ENCODE measurements at regions not wholly inside any gene's neighbourhood (a gene's known extent, or its start where the extent isn't known, plus 50 kb on each side); places are given as distances from the start of the nearest gene placed in this dataset.

DNA sequence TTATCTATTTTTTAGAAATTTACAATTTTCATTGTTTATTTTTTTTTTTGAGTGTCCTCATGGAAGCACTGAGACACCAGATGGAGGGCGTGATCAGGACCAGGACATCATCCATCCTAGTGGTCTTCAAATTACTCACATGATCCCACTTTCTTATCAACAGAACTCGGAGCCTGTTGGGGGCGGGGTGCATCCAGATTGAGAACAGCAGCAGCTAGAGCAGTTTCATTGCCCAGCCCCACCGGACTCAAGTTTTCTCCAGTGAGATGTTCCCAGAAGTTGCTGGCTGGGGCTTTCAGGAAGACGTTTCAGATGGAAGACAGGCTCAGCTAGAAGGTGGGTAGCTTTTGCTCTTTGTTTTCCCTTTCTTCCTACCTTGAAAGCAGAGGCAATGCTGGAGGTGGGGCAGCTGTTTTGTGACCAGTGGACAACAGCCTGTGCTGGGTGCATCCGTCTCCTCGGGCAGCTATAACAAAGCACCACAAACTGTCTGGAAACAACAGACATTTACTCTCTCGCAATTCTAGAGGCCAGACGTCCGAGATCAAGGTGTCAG is 562.1 kb downstream of the TBC1D22A start:
- H3K36me3 ChIP-seq (ENCODE audit: low read length), result no peaks in the 10 kb centered on the region
- no peak for TF ChIP-seq EZH2phosphoT487 (conservative IDR thresholded peaks at IDR 0.05; ENCODE audit: low read length)
- TF ChIP-seq CTCF (IDR thresholded peaks at IDR 0.05; ENCODE audit: insufficient read depth, low read length, poor library complexity, severe bottlenecking), result no peak
- H3K79me2 ChIP-seq (ENCODE audit: insufficient read depth, low read length), result no peaks in the 10 kb centered on the region
- H3K9me3 ChIP-seq (ENCODE audit: insufficient read depth, low read length), result 0 out of 2 replicates have a peak, but pooled peaks cover 5% of the 10 kb centered on the region
- H3K4me2 ChIP-seq (ENCODE audit: low read depth, low read length, poor library complexity, severe bottlenecking), result no peak overlapping the region
- H3F3A ChIP-seq (ENCODE audit: insufficient read depth), result no peaks in the 10 kb centered on the region
- H3K4me3 ChIP-seq (ENCODE audit: insufficient read depth, low read length, poor library complexity, severe bottlenecking), result no peak overlapping the region
- H3K9ac ChIP-seq (ENCODE audit: low read length), result no peak overlapping the region
- H4K20me1 ChIP-seq (ENCODE audit: low read depth, low read length), result no peaks in the 10 kb centered on the region
- no peaks in the 10 kb centered on the region for H3K9me2 ChIP-seq (replicated peaks; ENCODE audit: insufficient read depth, low read length)
- no peak overlapping the region for H2AFZ ChIP-seq (ENCODE audit: low read depth, low read length, severe bottlenecking)
- H3K27me3 ChIP-seq (ENCODE audit: low read length), result no peaks in the 10 kb centered on the region
- H3K27ac ChIP-seq (ENCODE audit: low read depth, low read length), result no peak overlapping the region

DNA sequence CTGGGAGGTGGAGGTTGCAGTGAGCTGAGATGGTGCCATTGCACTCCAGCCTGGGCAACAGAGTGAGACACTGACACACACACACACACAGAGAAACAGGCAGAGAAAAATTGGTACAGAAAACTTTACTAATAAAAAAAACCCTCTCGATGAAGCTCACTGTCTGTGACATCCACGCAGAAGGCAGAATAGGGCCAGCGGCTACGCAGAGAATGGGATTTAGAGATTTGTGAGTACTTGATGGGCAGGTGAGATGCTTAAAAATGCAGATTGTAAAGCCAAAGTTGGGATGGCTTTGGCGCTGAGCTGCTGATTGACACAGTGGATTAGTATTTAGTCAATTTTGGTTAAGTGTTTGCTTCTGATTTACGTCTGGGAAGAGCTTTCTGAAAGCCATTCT is 561.1 kb downstream of the TBC1D22A start:
- TF ChIP-seq EZH2phosphoT487 (conservative IDR thresholded peaks at IDR 0.05; ENCODE audit: low read length), result no peak
- TF ChIP-seq CTCF (IDR thresholded peaks at IDR 0.05; ENCODE audit: insufficient read depth, low read length, poor library complexity, severe bottlenecking), result no peak
- no peaks in the 10 kb centered on the region for H3F3A ChIP-seq (ENCODE audit: insufficient read depth)
- H3K27me3 ChIP-seq (ENCODE audit: low read length), result no peaks in the 10 kb centered on the region
- H3K9me3 ChIP-seq (ENCODE audit: insufficient read depth, low read length), result 0 out of 2 replicates have a peak, but pooled peaks cover 5% of the 10 kb centered on the region
- no peak overlapping the region for H3K4me2 ChIP-seq (ENCODE audit: low read depth, low read length, poor library complexity, severe bottlenecking)
- no peak overlapping the region for H3K27ac ChIP-seq (ENCODE audit: low read depth, low read length)
- H3K79me2 ChIP-seq (ENCODE audit: insufficient read depth, low read length), result no peaks in the 10 kb centered on the region
- no peaks in the 10 kb centered on the region for H4K20me1 ChIP-seq (ENCODE audit: low read depth, low read length)
- H3K9me2 ChIP-seq (replicated peaks; ENCODE audit: insufficient read depth, low read length), result no peaks in the 10 kb centered on the region
- H3K9ac ChIP-seq (ENCODE audit: low read length), result no peak overlapping the region
- no peak overlapping the region for H2AFZ ChIP-seq (ENCODE audit: low read depth, low read length, severe bottlenecking)
- no peaks in the 10 kb centered on the region for H3K36me3 ChIP-seq (ENCODE audit: low read length)
- no peak overlapping the region for H3K4me3 ChIP-seq (ENCODE audit: insufficient read depth, low read length, poor library complexity, severe bottlenecking)

GRCh38 chr22:47322854-47323253 is 560.4 kb downstream of the TBC1D22A start:
- H3K9ac ChIP-seq (ENCODE audit: low read length), result no peak overlapping the region
- no peaks in the 10 kb centered on the region for H3K9me2 ChIP-seq (replicated peaks; ENCODE audit: insufficient read depth, low read length)
- H3K4me2 ChIP-seq (ENCODE audit: low read depth, low read length, poor library complexity, severe bottlenecking), result no peak overlapping the region
- no peak overlapping the region for H2AFZ ChIP-seq (ENCODE audit: low read depth, low read length, severe bottlenecking)
- H3K27me3 ChIP-seq (ENCODE audit: low read length), result no peaks in the 10 kb centered on the region
- H3K27ac ChIP-seq (ENCODE audit: low read depth, low read length), result no peak overlapping the region
- no peaks in the 10 kb centered on the region for H4K20me1 ChIP-seq (ENCODE audit: low read depth, low read length)
- TF ChIP-seq EZH2phosphoT487 (conservative IDR thresholded peaks at IDR 0.05; ENCODE audit: low read length) (no peak), CTCF (IDR thresholded peaks at IDR 0.05; ENCODE audit: insufficient read depth, low read length, poor library complexity, severe bottlenecking) (no peak)
- no peak overlapping the region for H3K4me3 ChIP-seq (ENCODE audit: insufficient read depth, low read length, poor library complexity, severe bottlenecking)
- no peaks in the 10 kb centered on the region for H3K36me3 ChIP-seq (ENCODE audit: low read length)
- H3K9me3 ChIP-seq (ENCODE audit: insufficient read depth, low read length), result 0 out of 2 replicates have a peak, but pooled peaks cover 5% of the 10 kb centered on the region
- no peaks in the 10 kb centered on the region for H3F3A ChIP-seq (ENCODE audit: insufficient read depth)
- H3K79me2 ChIP-seq (ENCODE audit: insufficient read depth, low read length), result no peaks in the 10 kb centered on the region
